Esophagus mucosa (tissue), 1 donor: ENCODE measurements at regions not wholly inside any gene's neighbourhood (a gene's known extent, or its start where the extent isn't known, plus 50 kb on each side); places are given as distances from the start of the nearest gene placed in this dataset.
A peak's percentile ranks its signal among the peaks of the same experiment; 100 is the strongest.

ENCODE experiments used
- ATAC-seq: fragments of 200-7000 bp; cut with Tn5 transposase; one replicate; pipeline ENCODE4 v1.9.1; 2020
- donor health status: DM: yes; HTN: yes; CAD: no.

GRCh38 chr2:240383099-240383758 lies 52.2 kb upstream of the GPC1 start:
- ATAC-seq, result no peak

GRCh38 chr2:240383871-240384700 lies 51.4 kb upstream of the GPC1 start:
- no peak for ATAC-seq

- ATAC-seq, result no peak
Measured at GRCh38 chr2:240384711-240385450, 50.6 kb upstream of the GPC1 start.

GRCh38 chr2:240385451-240386161 lies 49.9 kb upstream of the GPC1 start:
- ATAC-seq, result peak; percentile 75
